ENCODE measurements at regions not wholly inside any gene's neighbourhood (a gene's known extent, or its start where the extent isn't known, plus 50 kb on each side); places are given as distances from the start of the nearest gene placed in this dataset.

GRCh38 chr2:43084699-43085091 lies 141.7 kb downstream of the ZFP36L2 start:
- no peak for TF ChIP-seq CTCF (IDR thresholded peaks at IDR 0.05; ENCODE audit: low read depth, low read length)
- Histone ChIP-seq H3K36me3 (no peaks in the 10 kb centered on the region), H3K9me3 (ENCODE audit: severe bottlenecking) (no peaks in the 10 kb centered on the region), H3K27ac (peak overlapping the region; percentile 57), H3K4me3 (ENCODE audit: low read depth, low read length) (no peak overlapping the region), H3K27me3 (ENCODE audit: insufficient read depth, low read depth, severe bottlenecking) (no peaks in the 10 kb centered on the region)
- DNase-seq = no peak

- Histone ChIP-seq H3K4me3 (ENCODE audit: low read depth, low read length) (no peak overlapping the region), H3K9me3 (ENCODE audit: severe bottlenecking) (no peaks in the 10 kb centered on the region), H3K27me3 (ENCODE audit: insufficient read depth, low read depth, severe bottlenecking) (no peaks in the 10 kb centered on the region), H3K27ac (peak overlapping the region; percentile 57), H3K36me3 (no peaks in the 10 kb centered on the region)
- TF ChIP-seq CTCF (IDR thresholded peaks at IDR 0.05; ENCODE audit: low read depth, low read length) = no peak
- DNase-seq = peak; percentile 64
Measured at GRCh38 chr2:43083710-43084698, 142.4 kb downstream of the ZFP36L2 start.

DNA sequence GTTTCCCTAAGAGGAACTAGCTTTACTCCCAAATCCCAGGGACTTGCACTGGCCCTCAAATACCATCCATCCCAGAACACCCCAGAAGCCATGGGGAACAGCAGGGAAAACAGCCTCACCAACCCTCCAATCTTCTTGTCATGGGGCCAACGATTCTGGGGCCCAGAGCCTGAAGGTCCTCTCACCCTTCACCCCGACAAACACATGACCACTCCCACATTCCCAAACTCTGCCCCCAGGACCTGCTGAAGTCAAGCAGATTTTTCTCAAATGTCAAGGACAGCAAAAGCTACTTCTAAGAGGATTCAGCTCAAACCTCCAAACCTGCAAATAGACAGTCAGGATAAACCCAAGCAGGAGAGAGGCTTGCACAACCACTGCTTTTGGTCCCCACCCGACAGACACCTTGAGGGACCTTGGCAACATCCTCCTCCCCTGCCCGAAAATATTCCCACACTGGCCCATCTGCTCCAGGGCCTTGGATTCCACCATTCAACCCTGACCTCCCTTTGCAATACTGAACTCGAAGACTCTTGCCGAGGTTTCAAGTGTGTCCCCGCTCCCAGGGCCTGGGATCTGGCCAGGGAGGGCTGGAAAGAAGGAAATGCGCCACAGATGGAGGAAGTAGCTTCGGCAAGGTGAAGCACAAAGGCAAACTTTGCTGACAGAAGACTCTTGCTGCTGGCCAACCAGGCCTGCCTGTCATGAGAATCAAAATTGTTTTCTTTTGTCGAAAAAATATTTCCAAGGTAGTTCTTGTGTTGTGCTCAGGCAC lies 143.3 kb downstream of the ZFP36L2 start:
- Histone ChIP-seq H3K27me3 (ENCODE audit: insufficient read depth, low read depth, severe bottlenecking) (no peaks in the 10 kb centered on the region), H3K27ac (peak overlapping the region; percentile 57), H3K4me3 (ENCODE audit: low read depth, low read length) (no peak overlapping the region), H3K9me3 (ENCODE audit: severe bottlenecking) (no peaks in the 10 kb centered on the region), H3K36me3 (no peaks in the 10 kb centered on the region)
- no peak for TF ChIP-seq CTCF (IDR thresholded peaks at IDR 0.05; ENCODE audit: low read depth, low read length)
- DNase-seq = no peak

- H3K4me3 ChIP-seq (ENCODE audit: low read depth, low read length) = no peak overlapping the region
- no peaks in the 10 kb centered on the region for H3K36me3 ChIP-seq
- H3K27ac ChIP-seq = peak overlapping the region; percentile 57
- no peaks in the 10 kb centered on the region for H3K9me3 ChIP-seq (ENCODE audit: severe bottlenecking)
- no peaks in the 10 kb centered on the region for H3K27me3 ChIP-seq (ENCODE audit: insufficient read depth, low read depth, severe bottlenecking)
- peak; percentile 75 for DNase-seq
- no peak for TF ChIP-seq CTCF (IDR thresholded peaks at IDR 0.05; ENCODE audit: low read depth, low read length)
Measured at GRCh38 chr2:43082111-43082894, 144.1 kb downstream of the ZFP36L2 start.

DNA sequence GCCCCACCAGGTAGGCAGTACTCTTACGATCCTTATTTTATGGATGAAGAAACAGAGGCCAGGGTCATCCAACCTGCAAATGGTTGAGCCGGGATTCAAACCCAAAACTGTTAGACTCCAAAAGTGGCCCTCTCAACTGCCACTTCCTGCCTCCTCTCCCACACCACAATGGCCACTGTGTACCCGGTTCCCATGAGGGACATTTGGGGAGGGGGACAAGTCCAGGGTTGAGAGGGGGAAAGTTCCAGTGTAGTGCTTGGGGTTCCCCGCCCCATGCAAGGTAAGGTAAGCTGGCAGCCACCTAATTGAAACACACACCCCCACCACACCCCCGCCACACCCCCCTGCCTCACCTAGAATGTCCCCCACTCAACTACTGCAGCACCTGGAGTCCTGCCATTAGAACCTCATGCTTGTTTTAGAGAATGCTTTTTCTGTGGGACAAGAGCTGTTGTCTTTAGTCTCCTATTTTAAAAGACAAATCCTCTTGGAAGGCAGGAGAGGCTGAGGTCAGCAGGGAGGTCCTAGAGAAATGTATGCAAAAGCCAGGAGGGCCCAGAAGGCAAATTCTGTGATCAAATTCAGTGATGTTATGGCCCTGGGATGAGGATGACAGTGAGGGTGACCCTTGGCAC lies 145.2 kb downstream of the ZFP36L2 start:
- Histone ChIP-seq H3K9me3 (ENCODE audit: severe bottlenecking) (no peaks in the 10 kb centered on the region), H3K4me3 (ENCODE audit: low read depth, low read length) (no peak overlapping the region), H3K27ac (no peak overlapping the region), H3K36me3 (no peaks in the 10 kb centered on the region), H3K27me3 (ENCODE audit: insufficient read depth, low read depth, severe bottlenecking) (no peaks in the 10 kb centered on the region)
- DNase-seq = no peak
- TF ChIP-seq CTCF (IDR thresholded peaks at IDR 0.05; ENCODE audit: low read depth, low read length) = no peak

Measured in WERI-Rb-1 (cell line).